GM12878 (cell line): ENCODE measurements at regions not wholly inside any gene's neighbourhood (a gene's known extent, or its start where the extent isn't known, plus 50 kb on each side); places are given as distances from the start of the nearest gene placed in this dataset.

Experiments used
- ATAC-seq: fragments of 200-7000 bp; cut with Tn5 transposase; 3 replicates; pipeline ENCODE4 v1.9.1; 2020; ENCODE audit warnings: mild to moderate bottlenecking, moderate library complexity
- BruUV-seq: library from RNA; stranded (reverse); fragments of 400-500 nt; replicated peaks from 2 replicates; lab custom pipeline; 2021; lab: Mats Ljungman, UMichigan
- CTCF ChIA-PET: fragments of 300-600 bp; sonication (Branson Sonifier 250); formaldehyde crosslinking; extraction: SDS; loops from one replicate; lab custom pipeline; 2021; ENCODE audit warnings: inconsistent platforms; lab: Yijun Ruan, JAX
- POLR2A ChIA-PET: fragments of 350-600 bp; formaldehyde crosslinking; extraction: SDS; loops from one replicate; lab custom pipeline; 2021; ENCODE audit warnings: inconsistent platforms; lab: Charles Lee
- RAD21 ChIA-PET: fragments of 300-600 bp; sonication (Branson Sonifier 250); formaldehyde crosslinking; loops from one replicate; lab custom pipeline; 2023; ENCODE audit warnings: antibody characterized with exemption; ENCODE audit not compliant: unreplicated experiment; lab: Charles Lee
- SMC1A ChIA-PET: fragments of 300-600 bp; sonication (Branson Sonifier 250); formaldehyde crosslinking; loops from one replicate; lab custom pipeline; 2023; ENCODE audit not compliant: unreplicated experiment, uncharacterized antibody; lab: Charles Lee
- DNase-seq: peaks from one replicate; pipeline ENCODE4 v3.0.0-alpha.2; 2011; ENCODE audit warnings: low read depth, low spot score
- FAIRE-seq: peaks from 3 replicates; lab custom pipeline; 2011; peaks lifted over from hg19 to GRCh38; lab: Jason Lieb, UNC
- H2AFZ ChIP-seq: 2 replicates; pipeline ENCODE4 v1.6.0; 2011; ENCODE audit warnings: low read depth, low read length, control low read depth; ENCODE audit not compliant: control insufficient read depth
- H3K27ac ChIP-seq: 2 replicates; pipeline ENCODE4 v1.5.1; 2011; ENCODE audit warnings: control low read depth; ENCODE audit not compliant: control insufficient read depth, insufficient read depth
- H3K27me3 ChIP-seq, 2 experiments: replicated peaks in 1 of 2; 2 replicates each; pipeline versions ENCODE4 v1.6.0 to v1.6.1; 2011; ENCODE audit warnings: low read length in 1 of 2; ENCODE audit not compliant: control insufficient read depth in 2 of 2, insufficient read depth in 2 of 2
- H3K36me3 ChIP-seq, 2 experiments: 2 replicates each; pipeline ENCODE4 v1.5.1; 2011; ENCODE audit warnings: low read length in 1 of 2; ENCODE audit not compliant: control insufficient read depth in 2 of 2, insufficient read depth in 2 of 2
- H3K4me1 ChIP-seq: 2 replicates; pipeline ENCODE4 v1.6.1; 2011; ENCODE audit warnings: mild to moderate bottlenecking, low read length, moderate library complexity, mixed read lengths; ENCODE audit not compliant: control insufficient read depth, insufficient read depth
- H3K4me2 ChIP-seq: 2 replicates; pipeline ENCODE4 v1.6.0; 2011; ENCODE audit warnings: control low read depth; ENCODE audit not compliant: control insufficient read depth, insufficient read depth
- H3K4me3 ChIP-seq: fragments of 200-600 bp; sonication (generic); 2 replicates; pipeline ENCODE4 v1.5.1; 2016
- H3K79me2 ChIP-seq: 2 replicates; pipeline ENCODE4 v1.6.0; 2011; ENCODE audit warnings: low read length; ENCODE audit not compliant: control insufficient read depth, insufficient read depth
- H3K9ac ChIP-seq: 2 replicates; pipeline ENCODE4 v1.8.0; 2011; ENCODE audit warnings: low read length, control low read depth, mixed read lengths; ENCODE audit not compliant: control insufficient read depth, insufficient read depth
- H3K9me3 ChIP-seq: replicated peaks from 3 replicates; pipeline ENCODE4 v1.5.1; 2011; ENCODE audit warnings: mild to moderate bottlenecking, low read length; ENCODE audit not compliant: control insufficient read depth, insufficient read depth
- H4K20me1 ChIP-seq: 2 replicates; pipeline ENCODE4 v1.6.0; 2011; ENCODE audit not compliant: control insufficient read depth, insufficient read depth
- HDAC6 ChIP-seq: fragments of 200-600 bp; sonication (generic); IDR thresholded peaks from one replicate; pipeline ENCODE4 v1.8.0; 2017; ENCODE audit warnings: antibody characterized with exemption; ENCODE audit not compliant: unreplicated experiment
- HDGF ChIP-seq: fragments of 450-650 bp; IDR thresholded peaks from 2 replicates; pipeline ENCODE4 v1.6.1; 2016; ENCODE audit warnings: antibody characterized with exemption
- JUNB ChIP-seq: IDR thresholded peaks from 2 replicates; pipeline ENCODE4 v1.6.1; 2016; ENCODE audit warnings: antibody characterized with exemption, mild to moderate bottlenecking
- MTA2 ChIP-seq: fragments of 450-650 bp; IDR thresholded peaks from 2 replicates; pipeline ENCODE4 v1.6.1; 2016; ENCODE audit warnings: low read depth, mild to moderate bottlenecking, moderate library complexity
- NR2C1 ChIP-seq: fragments of 450-650 bp; IDR thresholded peaks from 2 replicates; pipeline ENCODE4 v1.6.1; 2017; ENCODE audit warnings: antibody characterized with exemption, mild to moderate bottlenecking, moderate library complexity
- RAD51 ChIP-seq: fragments of 450-650 bp; IDR thresholded peaks from 2 replicates; pipeline ENCODE4 v1.6.1; 2016; ENCODE audit warnings: moderate library complexity, mild to moderate bottlenecking, inconsistent platforms
- RBBP5 ChIP-seq: fragments of 200-600 bp; sonication (generic); conservative IDR thresholded peaks from 2 replicates; pipeline ENCODE4 v1.6.1; 2016
- RFX5 ChIP-seq: IDR thresholded peaks from 2 replicates; pipeline ENCODE4 v1.6.1; 2011; ENCODE audit warnings: low read depth, low read length, improper control_type of control experiment
- SIX5 ChIP-seq: IDR thresholded peaks from 2 replicates; pipeline ENCODE4 v1.6.1; 2011; ENCODE audit warnings: mild to moderate bottlenecking, low read depth, low read length, moderate library complexity; ENCODE audit not compliant: severe bottlenecking
- WGBS: methylation state at CpG from one replicate; pipeline ENCODE4 v1.1.6; 2016; ENCODE audit warnings: low lambda C conversion rate; ENCODE audit not compliant: insufficient replicate concordance, insufficient coverage; ENCODE audit errors: missing lambda C conversion rate; 5-methylcytosine and 5-hydroxymethylcytosine counted together
- in situ Hi-C: fragments of 300-500 bp; cut with MboI; formaldehyde crosslinking; loops from 9 replicates; pipeline ENCODE4 v1.14.3; 2018; ENCODE audit warnings: mixed read lengths
- intact Hi-C: fragments of 100-400 bp; cut with micrococcal nuclease; formaldehyde crosslinking; loops from one replicate; pipeline ENCODE4 v1.14.2; 2022; ENCODE audit not compliant: unreplicated experiment

DNA sequence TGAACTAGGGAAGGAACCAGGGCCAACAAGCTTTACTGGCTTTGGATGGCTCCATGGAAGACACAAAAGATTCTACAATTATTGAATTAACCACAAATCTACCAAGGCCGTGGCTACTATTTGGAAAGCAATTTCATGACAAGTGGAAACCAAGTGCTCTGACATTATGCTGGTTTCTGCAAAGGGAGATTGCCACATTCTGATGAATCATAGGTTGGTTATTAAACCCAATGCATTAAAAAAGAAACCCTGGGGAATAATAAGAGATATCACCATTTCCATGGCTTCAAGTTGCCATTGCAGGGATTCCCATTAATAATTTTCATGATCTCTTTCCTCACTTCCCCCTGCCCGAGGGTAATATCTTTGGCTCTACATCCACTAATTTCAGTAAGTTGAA, 359.2 kb upstream of the NCAM2 start:
- Histone ChIP-seq H2AFZ (no peak overlapping the region), H4K20me1 (no peaks in the 10 kb centered on the region), H3K36me3 (no peaks in the 10 kb centered on the region), H3K4me3 (no peak overlapping the region), H3K27ac (no peak overlapping the region), H3K79me2 (no peaks in the 10 kb centered on the region), H3K9me3 (no peaks in the 10 kb centered on the region; the same call in 2 of the 3 replicates), H3K27me3 (no peaks in the 10 kb centered on the region), H3K4me1 (no peaks in the 10 kb centered on the region), H3K4me2 (no peak overlapping the region), H3K9ac (no peak overlapping the region)
- ChIA-PET RAD21 (no interaction called here), CTCF (no interaction called here), POLR2A (no interaction called here), SMC1A (no interaction called here)
- no TSS peak for BruUV-seq
- no peak for TF ChIP-seq MTA2
- no peak for TF ChIP-seq RAD51
- no peak for TF ChIP-seq HDAC6
- no peak for TF ChIP-seq SIX5
- TF ChIP-seq NR2C1: no peak
- TF ChIP-seq HDGF: no peak
- TF ChIP-seq RBBP5: no peak
- in situ Hi-C loops (no loop called here), intact Hi-C loops (no loop called here)
- 0% methylated on average over 2 of the region's 2 CpGs for WGBS
- no peak for ATAC-seq
- no peak for FAIRE-seq
- no peak for DNase-seq

DNA sequence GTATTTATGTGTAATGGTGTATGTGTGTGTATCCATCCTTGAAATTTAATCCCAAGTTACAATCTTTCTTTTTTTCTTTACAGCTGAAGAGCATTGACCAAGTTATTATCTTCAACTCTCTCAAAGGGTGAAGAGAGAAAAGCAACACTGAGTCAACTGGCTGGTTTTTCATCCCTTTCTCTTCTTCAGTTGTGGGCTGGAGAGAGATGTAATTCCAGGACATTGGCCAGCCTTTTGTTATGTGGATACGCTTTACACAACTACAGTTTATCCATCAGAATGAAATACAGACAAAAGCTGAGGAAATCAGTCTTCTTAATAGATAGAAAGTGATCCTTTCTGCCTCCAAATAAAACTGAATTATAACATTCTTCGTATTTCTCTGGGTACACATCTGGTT, 357.0 kb upstream of the NCAM2 start:
- SMC1A ChIA-PET: no interaction called here

More for the DNA sequence above, 357.0 kb upstream of the NCAM2 start:
- TF ChIP-seq RFX5 (no peak), JUNB (no peak)
- Histone ChIP-seq H3K4me1 (no peaks in the 10 kb centered on the region), H3K79me2 (no peaks in the 10 kb centered on the region), H3K9me3 (no peaks in the 10 kb centered on the region; the same call in 2 of the 3 replicates), H3K27ac (no peak overlapping the region), H3K36me3 (no peaks in the 10 kb centered on the region), H4K20me1 (no peaks in the 10 kb centered on the region), H2AFZ (no peak overlapping the region), H3K27me3 (no peaks in the 10 kb centered on the region), H3K4me2 (no peak overlapping the region), H3K4me3 (no peak overlapping the region), H3K9ac (no peak overlapping the region)
- FAIRE-seq (no peak), DNase-seq (no peak), ATAC-seq (no peak)
- WGBS: 20% methylated on average over 2 of the region's 2 CpGs
- intact Hi-C loops: no loop called here
- no TSS peak for BruUV-seq
- ChIA-PET RAD21 (no interaction called here), CTCF (no interaction called here), POLR2A (no interaction called here)
- in situ Hi-C loops: no loop called here
